ENCODE measurements at regions not wholly inside any gene's neighbourhood (a gene's known extent, or its start where the extent isn't known, plus 50 kb on each side); places are given as distances from the start of the nearest gene placed in this dataset.
"Not testable (repeated sequence)": the region's sequence is repeated elsewhere in the genome, so short reads cannot be mapped to it uniquely, and the experiment has no call there.

DNA sequence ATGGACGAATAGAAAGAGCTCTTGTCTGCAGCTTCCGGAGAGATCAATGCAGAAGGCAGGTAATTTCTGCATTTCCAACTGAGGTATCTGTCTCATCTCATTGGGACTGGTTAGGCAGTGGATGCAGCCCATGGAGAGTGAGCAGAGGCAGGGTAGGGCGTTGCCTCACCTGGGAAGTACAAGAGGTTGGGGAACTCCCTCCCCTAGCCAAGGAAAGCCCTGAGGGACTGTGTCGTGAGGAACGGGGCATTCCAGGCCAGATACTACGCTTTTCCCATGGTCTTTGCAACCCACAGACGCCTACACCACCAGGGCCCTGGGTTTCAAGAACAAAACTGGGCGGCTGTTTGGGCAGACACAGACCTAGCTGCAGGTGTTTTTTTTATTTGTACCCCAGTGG, 186.3 kb downstream of the ETV1 start:
- no peak for DNase-seq
- H3K27ac ChIP-seq (ENCODE audit: low read length): no peak overlapping the region
- no peak overlapping the region for H3K4me2 ChIP-seq (ENCODE audit: low read depth, low read length)
- no peaks in the 10 kb centered on the region for H3K36me3 ChIP-seq (replicated peaks; ENCODE audit: insufficient read depth, low read length)
- H3K9me3 ChIP-seq (replicated peaks; ENCODE audit: insufficient read depth, low read length): no peaks in the 10 kb centered on the region
- H3K4me1 ChIP-seq (ENCODE audit: low read length): no peaks in the 10 kb centered on the region
- H2AFZ ChIP-seq (ENCODE audit: low read length): no peak overlapping the region
- no peak overlapping the region for H3K4me3 ChIP-seq (ENCODE audit: low read length)
- no peaks in the 10 kb centered on the region for H3K27me3 ChIP-seq (replicated peaks; ENCODE audit: insufficient read depth, low read length)
- H3K9ac ChIP-seq (ENCODE audit: low read length): no peak overlapping the region
- no peaks in the 10 kb centered on the region for H3K79me2 ChIP-seq (ENCODE audit: low read length)
- TF ChIP-seq, protein P1, sequence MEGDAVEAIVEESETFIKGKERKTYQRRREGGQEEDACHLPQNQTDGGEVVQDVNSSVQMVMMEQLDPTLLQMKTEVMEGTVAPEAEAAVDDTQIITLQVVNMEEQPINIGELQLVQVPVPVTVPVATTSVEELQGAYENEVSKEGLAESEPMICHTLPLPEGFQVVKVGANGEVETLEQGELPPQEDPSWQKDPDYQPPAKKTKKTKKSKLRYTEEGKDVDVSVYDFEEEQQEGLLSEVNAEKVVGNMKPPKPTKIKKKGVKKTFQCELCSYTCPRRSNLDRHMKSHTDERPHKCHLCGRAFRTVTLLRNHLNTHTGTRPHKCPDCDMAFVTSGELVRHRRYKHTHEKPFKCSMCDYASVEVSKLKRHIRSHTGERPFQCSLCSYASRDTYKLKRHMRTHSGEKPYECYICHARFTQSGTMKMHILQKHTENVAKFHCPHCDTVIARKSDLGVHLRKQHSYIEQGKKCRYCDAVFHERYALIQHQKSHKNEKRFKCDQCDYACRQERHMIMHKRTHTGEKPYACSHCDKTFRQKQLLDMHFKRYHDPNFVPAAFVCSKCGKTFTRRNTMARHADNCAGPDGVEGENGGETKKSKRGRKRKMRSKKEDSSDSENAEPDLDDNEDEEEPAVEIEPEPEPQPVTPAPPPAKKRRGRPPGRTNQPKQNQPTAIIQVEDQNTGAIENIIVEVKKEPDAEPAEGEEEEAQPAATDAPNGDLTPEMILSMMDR (IDR thresholded peaks at IDR 0.05; ENCODE audit: low read length): no peak
- TF ChIP-seq EZH2phosphoT487 (IDR thresholded peaks at IDR 0.05; ENCODE audit: low read length) (no peak), EZH2 (optimal IDR thresholded peaks at IDR 0.05; ENCODE audit: low read depth, low read length) (no peak)
- H3F3A ChIP-seq (ENCODE audit: insufficient read depth, low read length): no peaks in the 10 kb centered on the region
- H3K9me2 ChIP-seq (replicated peaks; ENCODE audit: insufficient read depth, low read length): no peaks in the 10 kb centered on the region
- H4K20me1 ChIP-seq (ENCODE audit: insufficient read depth, low read length): no peaks in the 10 kb centered on the region

DNA sequence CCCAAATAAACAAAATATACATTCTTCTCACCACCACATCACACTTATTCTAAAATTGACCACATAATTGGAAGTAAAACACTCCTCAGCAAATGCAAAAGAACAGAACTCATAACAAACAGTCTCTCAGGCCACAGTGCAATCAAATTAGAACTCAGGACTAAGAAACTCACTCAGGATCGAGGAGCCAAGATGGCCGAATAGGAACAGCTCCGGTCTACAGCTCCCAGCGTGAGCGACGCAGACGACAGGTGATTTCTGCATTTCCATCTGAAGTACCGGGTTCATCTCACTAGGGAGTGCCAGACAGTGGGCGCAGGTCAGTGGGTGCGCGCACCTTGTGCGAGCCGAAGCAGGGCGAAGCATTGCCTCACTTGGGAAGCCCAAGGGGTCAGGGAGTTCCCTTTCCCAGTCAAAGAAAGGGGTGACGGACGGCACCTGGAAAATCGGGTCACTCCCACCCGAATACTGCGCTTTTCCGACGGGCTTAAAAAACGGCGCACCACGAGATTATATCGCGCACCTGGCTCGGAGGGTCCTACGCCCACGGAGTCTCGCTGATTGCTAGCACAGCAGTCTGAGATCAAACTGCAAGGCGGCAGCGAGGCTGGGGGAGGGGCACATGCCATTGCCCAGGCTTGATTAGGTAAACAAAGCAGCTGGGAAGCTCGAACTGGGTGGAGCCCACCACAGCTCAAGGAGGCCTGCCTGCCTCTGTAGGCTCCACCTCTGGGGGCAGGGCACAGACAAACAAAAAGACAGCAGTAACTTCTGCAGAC, 183.2 kb downstream of the ETV1 start:
- H3K4me3 ChIP-seq (ENCODE audit: low read length); H3K27me3 ChIP-seq (replicated peaks; ENCODE audit: insufficient read depth, low read length); H3K79me2 ChIP-seq (ENCODE audit: low read length); DNase-seq; H3K4me2 ChIP-seq (ENCODE audit: low read depth, low read length); H2AFZ ChIP-seq (ENCODE audit: low read length); H3F3A ChIP-seq (ENCODE audit: insufficient read depth, low read length); H3K9ac ChIP-seq (ENCODE audit: low read length); H4K20me1 ChIP-seq (ENCODE audit: insufficient read depth, low read length); H3K27ac ChIP-seq (ENCODE audit: low read length); H3K4me1 ChIP-seq (ENCODE audit: low read length); H3K36me3 ChIP-seq (replicated peaks; ENCODE audit: insufficient read depth, low read length); H3K9me2 ChIP-seq (replicated peaks; ENCODE audit: insufficient read depth, low read length); H3K9me3 ChIP-seq (replicated peaks; ENCODE audit: insufficient read depth, low read length): not testable (repeated sequence)

DNA sequence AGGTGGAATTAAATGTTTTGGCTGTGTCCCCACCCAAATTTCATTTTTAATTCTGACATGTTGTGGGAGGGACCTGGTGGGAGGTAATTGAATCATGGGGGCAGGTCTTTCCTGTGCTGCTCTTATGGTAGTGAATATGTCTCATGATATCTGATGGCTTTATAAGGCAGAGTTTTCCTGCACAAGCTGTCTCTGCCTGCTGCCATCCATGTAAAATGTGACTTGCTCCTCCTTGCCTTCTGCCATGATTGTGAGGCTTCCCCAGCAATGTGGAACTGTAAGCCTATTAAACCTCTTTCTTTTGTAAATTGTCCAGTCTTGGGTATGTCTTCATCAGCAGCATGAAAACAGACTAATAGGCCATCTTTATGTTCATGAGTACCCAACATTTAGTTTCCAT, 172.2 kb downstream of the ETV1 start:
- DNase-seq; H2AFZ ChIP-seq (ENCODE audit: low read length); H4K20me1 ChIP-seq (ENCODE audit: insufficient read depth, low read length); H3K9ac ChIP-seq (ENCODE audit: low read length); H3K4me1 ChIP-seq (ENCODE audit: low read length); H3F3A ChIP-seq (ENCODE audit: insufficient read depth, low read length); H3K4me2 ChIP-seq (ENCODE audit: low read depth, low read length); H3K79me2 ChIP-seq (ENCODE audit: low read length); H3K27ac ChIP-seq (ENCODE audit: low read length); H3K27me3 ChIP-seq (replicated peaks; ENCODE audit: insufficient read depth, low read length); H3K36me3 ChIP-seq (replicated peaks; ENCODE audit: insufficient read depth, low read length); H3K9me2 ChIP-seq (replicated peaks; ENCODE audit: insufficient read depth, low read length); H3K9me3 ChIP-seq (replicated peaks; ENCODE audit: insufficient read depth, low read length); H3K4me3 ChIP-seq (ENCODE audit: low read length): not testable (repeated sequence)

DNA sequence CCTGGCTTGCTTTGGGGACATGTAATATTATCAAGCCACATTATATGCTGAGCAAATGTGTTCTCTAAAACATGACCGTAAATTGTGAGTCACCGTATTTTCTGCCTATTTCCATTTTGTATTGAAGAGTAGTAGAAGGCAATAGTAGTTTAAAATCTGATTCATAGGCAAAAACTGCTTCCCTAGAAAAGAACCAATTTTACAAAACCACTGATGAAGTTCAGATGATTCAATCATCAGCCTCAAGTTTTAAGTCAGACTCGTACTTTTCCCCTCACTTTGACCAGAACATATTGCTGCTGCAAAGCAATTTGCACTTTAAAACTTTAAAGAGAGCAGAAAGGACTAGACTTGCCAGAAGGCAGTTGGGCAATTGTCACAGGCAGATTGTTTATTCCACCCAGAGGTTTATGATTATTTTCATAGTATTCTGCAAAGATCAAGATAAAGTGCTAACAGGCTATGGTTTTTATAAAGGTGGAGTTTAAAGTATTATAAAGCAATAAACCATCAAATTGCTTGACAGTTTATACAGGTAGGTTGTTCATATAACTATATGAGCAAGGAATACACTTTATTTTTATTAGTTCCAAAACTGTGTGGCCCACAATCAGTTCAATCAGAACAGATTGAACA, 168.2 kb downstream of the ETV1 start:
- H3K4me2 ChIP-seq (ENCODE audit: low read depth, low read length): no peak overlapping the region
- no peaks in the 10 kb centered on the region for H3F3A ChIP-seq (ENCODE audit: insufficient read depth, low read length)
- no peaks in the 10 kb centered on the region for H3K9me2 ChIP-seq (replicated peaks; ENCODE audit: insufficient read depth, low read length)
- H4K20me1 ChIP-seq (ENCODE audit: insufficient read depth, low read length): no peaks in the 10 kb centered on the region
- H3K79me2 ChIP-seq (ENCODE audit: low read length): no peaks in the 10 kb centered on the region
- DNase-seq: no peak
- H3K4me1 ChIP-seq (ENCODE audit: low read length): no peaks in the 10 kb centered on the region
- no peak overlapping the region for H2AFZ ChIP-seq (ENCODE audit: low read length)
- H3K36me3 ChIP-seq (replicated peaks; ENCODE audit: insufficient read depth, low read length): no peaks in the 10 kb centered on the region
- no peak overlapping the region for H3K9ac ChIP-seq (ENCODE audit: low read length)
- H3K4me3 ChIP-seq (ENCODE audit: low read length): no peak overlapping the region
- no peak for TF ChIP-seq EZH2 (optimal IDR thresholded peaks at IDR 0.05; ENCODE audit: low read depth, low read length)
- TF ChIP-seq EZH2phosphoT487 (IDR thresholded peaks at IDR 0.05; ENCODE audit: low read length): no peak
- TF ChIP-seq, protein P1 (IDR thresholded peaks at IDR 0.05; ENCODE audit: low read length): no peak
- H3K9me3 ChIP-seq (replicated peaks; ENCODE audit: insufficient read depth, low read length): no peaks in the 10 kb centered on the region
- H3K27ac ChIP-seq (ENCODE audit: low read length): no peak overlapping the region
- H3K27me3 ChIP-seq (replicated peaks; ENCODE audit: insufficient read depth, low read length): no peaks in the 10 kb centered on the region
